ENCODE measurements at regions not wholly inside any gene's neighbourhood (a gene's known extent, or its start where the extent isn't known, plus 50 kb on each side); places are given as distances from the start of the nearest gene placed in this dataset.

DNA sequence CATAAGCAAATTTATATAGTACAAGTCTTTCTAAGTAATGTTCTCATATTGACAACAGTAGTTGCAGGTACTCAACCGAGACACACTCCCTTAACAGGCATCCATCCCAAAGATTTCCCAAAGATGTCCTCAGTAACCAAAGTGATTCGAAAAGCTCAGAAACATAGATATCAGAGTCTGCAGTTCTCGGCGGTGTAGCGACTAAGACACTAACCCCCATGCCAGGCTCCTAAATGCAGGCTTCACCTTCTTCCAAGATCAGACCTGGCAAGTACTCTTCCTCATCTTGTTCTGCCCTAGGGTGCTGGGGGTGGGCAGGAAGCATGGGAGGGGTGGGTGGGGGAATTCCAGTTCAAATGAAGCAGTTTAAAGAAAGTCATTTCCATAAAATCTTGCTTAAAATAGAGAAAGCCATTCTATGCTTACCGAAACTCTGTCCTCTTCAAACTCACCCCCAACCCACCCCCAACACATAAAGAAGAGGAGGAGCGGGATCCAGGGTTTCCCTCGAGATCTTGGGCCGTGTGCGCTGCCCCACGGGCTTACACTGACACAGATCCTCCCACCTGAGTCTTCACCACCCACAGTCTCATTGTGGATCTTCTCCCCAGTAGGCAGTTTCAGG lies 59.0 kb upstream of the BCL6 start:
- TF ChIP-seq, protein P1, sequence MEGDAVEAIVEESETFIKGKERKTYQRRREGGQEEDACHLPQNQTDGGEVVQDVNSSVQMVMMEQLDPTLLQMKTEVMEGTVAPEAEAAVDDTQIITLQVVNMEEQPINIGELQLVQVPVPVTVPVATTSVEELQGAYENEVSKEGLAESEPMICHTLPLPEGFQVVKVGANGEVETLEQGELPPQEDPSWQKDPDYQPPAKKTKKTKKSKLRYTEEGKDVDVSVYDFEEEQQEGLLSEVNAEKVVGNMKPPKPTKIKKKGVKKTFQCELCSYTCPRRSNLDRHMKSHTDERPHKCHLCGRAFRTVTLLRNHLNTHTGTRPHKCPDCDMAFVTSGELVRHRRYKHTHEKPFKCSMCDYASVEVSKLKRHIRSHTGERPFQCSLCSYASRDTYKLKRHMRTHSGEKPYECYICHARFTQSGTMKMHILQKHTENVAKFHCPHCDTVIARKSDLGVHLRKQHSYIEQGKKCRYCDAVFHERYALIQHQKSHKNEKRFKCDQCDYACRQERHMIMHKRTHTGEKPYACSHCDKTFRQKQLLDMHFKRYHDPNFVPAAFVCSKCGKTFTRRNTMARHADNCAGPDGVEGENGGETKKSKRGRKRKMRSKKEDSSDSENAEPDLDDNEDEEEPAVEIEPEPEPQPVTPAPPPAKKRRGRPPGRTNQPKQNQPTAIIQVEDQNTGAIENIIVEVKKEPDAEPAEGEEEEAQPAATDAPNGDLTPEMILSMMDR (IDR thresholded peaks at IDR 0.05) = no peak
- TF ChIP-seq, protein P2, sequence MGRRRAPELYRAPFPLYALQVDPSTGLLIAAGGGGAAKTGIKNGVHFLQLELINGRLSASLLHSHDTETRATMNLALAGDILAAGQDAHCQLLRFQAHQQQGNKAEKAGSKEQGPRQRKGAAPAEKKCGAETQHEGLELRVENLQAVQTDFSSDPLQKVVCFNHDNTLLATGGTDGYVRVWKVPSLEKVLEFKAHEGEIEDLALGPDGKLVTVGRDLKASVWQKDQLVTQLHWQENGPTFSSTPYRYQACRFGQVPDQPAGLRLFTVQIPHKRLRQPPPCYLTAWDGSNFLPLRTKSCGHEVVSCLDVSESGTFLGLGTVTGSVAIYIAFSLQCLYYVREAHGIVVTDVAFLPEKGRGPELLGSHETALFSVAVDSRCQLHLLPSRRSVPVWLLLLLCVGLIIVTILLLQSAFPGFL (CRISPR knock-in tag; IDR thresholded peaks at IDR 0.05; ENCODE audit: borderline replicate concordance) = no peak
- no peak for TF ChIP-seq ATF2 (CRISPR knock-in tag; IDR thresholded peaks at IDR 0.05; ENCODE audit: borderline replicate concordance, low read depth)
- no peak for TF ChIP-seq CREB1 (CRISPR knock-in tag; IDR thresholded peaks at IDR 0.05)
- TF ChIP-seq OVOL2 (CRISPR knock-in tag; IDR thresholded peaks at IDR 0.05; ENCODE audit: borderline replicate concordance) = no peak
- TF ChIP-seq NFE2L1 (CRISPR knock-in tag; IDR thresholded peaks at IDR 0.05) = no peak
- TF ChIP-seq, protein P3, sequence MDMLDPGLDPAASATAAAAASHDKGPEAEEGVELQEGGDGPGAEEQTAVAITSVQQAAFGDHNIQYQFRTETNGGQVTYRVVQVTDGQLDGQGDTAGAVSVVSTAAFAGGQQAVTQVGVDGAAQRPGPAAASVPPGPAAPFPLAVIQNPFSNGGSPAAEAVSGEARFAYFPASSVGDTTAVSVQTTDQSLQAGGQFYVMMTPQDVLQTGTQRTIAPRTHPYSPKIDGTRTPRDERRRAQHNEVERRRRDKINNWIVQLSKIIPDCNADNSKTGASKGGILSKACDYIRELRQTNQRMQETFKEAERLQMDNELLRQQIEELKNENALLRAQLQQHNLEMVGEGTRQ (CRISPR knock-in tag; IDR thresholded peaks at IDR 0.05) = no peak

Measured in WTC11 (cell line).